Muscle of back (tissue), 3 donors: ENCODE measurements at regions not wholly inside any gene's neighbourhood (a gene's known extent, or its start where the extent isn't known, plus 50 kb on each side); places are given as distances from the start of the nearest gene placed in this dataset.

ENCODE experiments used
- DNase-seq, 3 donors: peaks; one replicate each; pipeline versions ENCODE4 v3.0.0 to v3.0.0-alpha.2; 2013

DNA sequence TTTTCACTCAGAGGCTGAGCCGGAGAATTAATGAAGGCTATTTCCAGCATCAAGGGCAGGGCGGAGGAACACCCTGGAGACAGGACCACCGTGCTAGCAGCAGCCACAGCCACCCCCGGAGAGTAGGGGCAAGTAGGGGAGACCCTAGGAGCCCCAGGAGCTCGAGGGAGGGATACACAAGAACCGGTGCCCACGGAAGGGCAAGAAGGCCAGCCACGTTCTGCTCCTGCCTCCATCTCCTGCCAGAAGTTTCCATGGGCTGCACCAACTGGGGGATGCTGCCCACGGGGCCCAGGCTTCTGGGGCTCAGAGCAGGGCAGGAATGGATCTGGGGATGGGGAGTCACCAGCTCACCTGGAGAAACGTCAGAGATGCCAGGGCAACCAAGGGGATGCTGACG is 626.8 kb downstream of the TBC1D22A start:
- no peak for DNase-seq

DNA sequence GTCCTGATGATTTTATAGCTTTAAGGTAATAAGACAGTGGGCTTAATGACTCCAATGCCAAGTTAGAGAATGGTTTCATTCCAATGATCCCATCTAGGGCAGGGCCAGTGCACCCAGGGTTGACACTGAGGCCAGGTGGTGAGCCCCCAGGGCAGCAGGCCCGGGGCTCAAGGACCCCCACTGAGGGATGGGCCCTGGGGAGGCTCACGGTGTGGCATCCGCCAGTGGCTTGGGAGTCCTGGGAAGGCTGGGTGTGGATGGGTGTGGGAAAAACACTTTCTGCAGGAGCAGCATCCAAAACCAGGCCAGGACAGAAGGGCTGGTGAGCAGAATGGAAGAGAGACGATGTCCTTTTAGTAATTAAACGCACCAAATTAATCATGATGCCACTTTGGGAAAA is 626.3 kb downstream of the TBC1D22A start:
- DNase-seq, result no peak

DNA sequence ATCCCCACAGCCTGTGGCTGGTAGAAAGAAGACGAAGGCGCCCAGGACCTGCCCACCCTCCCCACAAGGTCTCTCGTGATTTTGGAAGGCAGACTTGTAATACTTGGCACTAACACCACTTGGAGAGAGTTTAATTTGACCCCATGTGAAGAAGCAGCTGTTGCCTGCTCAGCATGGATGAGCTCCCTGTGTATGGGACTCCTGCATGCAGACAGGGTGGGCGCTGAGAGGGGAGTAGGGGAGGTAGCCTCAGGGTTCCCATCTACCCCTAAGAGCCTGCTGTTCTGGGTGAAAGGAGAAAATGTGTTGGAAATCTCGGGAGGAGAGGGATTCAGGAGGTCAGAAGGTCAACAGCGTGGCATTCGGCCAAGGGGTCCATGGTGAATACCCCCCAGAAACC is 625.9 kb downstream of the TBC1D22A start:
- DNase-seq, result no peak

DNA sequence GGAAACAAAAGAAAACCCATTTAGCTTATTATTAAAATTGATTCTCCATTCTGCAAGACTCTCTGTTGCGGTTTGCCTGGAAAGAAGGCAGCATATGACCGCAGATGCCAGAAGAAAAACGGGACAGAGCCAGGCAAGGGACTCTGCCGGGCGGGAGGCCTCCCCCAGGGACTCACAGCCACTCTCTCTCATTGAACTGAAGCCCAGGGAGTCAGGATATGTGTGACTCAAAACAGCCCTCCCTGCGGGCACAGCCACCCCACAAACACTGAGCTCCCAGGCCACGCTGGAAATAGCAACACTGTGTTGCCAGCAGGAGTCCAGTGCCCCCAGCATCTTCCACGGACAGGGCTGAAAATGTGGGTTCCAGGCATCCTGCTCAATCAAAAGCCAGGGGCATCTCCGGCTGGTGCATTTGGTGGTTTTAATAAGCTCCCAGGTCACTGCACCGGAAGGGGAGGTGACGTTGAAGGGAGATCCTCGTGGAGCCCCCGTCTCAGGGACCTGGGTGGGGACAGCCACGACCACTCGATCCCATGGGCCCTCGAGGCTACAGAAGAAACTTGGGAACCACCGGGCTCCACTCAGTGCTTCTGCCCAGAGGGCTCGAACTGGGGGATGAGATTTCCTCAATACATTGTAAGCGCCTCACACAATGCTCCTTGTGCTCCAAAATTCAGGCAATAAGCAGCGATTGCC is 624.5 kb downstream of the TBC1D22A start:
- no peak for DNase-seq

DNA sequence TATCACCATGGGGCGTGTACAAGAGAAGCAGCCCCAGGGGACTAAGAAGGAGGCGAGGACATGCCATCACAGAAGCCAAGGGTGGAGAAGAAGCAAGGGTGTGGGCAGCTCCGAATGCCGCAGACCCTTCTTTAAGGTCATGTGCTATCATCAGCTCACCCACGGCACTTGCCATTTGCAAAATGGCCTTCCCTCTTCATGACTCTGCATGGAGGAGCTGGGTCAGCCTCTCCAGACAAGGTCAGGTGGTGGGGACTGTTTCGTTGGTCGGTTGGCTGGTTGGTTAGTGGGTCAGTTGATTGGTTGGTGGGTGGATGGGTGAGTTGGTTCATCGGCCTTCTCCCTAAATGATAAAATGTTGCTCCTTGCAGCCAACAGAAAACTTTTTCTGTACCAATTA is 622.5 kb downstream of the TBC1D22A start:
- DNase-seq, result no peak

DNA sequence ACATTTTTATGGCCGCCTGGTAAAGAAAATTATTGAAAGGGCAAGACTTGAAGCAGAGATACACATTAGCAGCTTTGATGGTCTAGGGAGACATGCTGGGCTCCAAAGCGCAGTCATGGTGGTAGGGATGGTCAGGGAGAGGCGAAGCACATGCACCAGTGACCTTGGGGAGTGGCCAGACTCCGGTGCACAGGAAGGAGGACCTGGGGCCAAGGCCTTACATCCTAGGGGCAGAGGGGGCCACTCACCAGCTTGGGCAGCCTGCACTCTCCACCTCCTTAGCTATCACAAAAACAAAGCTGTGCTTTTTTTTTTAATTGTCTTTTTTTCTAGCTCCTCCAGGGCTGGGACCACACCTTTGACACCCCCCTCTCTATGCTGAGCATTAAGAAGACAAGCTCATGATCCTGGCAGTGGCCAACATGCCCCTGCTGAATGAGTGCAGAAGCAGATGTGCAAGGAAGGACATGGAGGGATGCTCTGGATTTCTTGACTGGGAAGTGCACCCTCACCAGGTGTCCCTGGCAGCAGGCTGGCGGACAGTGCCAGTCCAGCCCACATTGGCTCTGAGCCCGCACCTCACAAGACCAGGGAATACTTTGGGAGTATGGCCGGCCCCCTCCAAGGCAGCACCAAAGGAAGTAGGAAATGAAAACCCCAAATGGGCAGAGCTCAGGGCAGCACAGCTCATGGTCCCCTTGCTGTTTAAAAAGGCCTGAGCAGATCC is 619.9 kb downstream of the TBC1D22A start:
- DNase-seq, result no peak

DNA sequence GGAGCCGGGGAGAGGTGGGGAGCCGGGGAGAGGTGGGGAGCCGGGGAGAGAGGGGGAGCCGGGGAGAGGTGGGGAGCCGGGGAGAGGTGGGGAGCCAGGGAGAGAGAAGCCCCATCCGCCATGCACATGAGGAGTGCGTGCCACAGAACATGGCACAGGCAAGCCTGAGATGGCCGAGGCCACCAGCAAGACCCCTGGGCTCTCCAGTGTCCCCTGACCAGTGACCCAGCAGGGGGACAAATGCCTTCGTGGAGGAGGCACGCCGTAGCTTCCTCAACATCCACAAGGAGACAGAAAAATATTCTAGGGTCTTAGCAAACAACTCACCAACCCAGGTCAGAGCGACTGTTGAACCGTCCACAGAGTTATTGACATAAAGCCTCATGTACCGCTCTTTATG is 618.8 kb downstream of the TBC1D22A start:
- DNase-seq, result no peak

DNA sequence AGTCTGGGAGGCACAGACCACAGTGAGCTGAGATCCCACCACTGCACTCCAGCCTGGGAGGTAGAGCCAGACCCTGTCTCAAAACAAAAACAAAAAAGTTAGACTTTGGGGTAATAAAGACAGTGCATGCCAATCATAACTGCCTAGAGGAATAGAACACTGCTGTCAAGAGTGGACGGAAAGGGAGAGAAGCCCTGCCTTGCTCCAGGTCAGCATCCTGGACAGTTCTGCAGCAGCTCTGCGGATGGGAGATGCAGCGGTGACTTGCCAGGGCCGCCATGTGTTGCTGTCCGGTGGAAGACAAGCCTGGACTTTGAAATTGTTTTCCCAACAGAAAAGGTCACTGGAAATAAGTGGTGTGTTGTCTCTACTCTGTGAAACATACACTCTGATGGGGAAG is 618.2 kb downstream of the TBC1D22A start:
- no peak for DNase-seq

DNA sequence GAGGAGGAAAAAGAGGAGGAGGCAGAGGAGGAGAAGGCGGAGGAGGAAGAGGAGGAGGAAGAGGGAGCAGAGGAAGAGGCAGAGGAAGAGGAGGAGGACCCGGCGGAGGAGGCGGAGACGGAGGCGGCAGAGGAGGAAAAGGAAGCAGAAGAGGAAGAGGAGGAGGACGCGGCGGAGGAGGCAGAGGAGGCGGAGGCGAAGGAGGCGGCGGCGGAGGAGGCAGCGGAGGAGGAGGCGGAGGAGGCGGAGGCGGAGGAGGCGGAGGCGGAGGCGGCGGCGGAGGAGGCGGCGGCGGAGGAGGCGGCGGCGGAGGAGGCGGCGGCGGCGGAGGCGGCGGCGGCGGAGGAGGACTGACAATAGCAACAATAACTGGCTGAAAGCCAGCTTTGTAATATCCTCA is 616.6 kb downstream of the TBC1D22A start:
- DNase-seq, result no peak

DNA sequence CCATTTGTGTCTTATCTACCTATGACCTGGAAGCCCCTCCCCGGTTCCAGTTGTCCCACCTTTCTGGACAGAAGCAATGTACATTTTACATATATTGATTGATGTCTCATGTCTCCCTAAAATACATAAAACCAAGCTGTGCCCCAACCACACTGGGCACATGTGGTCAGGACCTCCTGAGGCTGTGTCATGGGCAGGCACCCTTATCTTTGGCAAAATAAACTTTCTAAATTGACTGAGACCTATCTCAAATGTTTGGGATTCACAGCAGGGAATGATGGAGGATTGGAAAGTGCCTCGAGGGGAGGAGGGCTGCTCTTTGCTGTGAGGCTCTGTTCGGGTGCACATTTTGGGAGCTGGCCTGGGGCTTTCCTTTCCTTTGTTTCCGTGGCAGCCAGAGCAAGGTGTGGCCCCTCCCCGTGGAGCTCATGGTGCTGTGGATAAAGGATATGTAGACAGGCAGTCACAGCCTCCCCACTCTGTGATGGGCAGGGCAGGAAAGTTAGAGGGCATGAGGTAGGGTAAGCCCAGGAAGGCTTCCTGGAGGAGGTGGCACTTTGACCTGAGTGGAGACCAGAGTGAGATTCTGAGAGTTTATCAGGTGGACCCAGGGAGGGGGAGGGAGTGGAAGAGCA is 615.6 kb downstream of the TBC1D22A start:
- no peak for DNase-seq

DNA sequence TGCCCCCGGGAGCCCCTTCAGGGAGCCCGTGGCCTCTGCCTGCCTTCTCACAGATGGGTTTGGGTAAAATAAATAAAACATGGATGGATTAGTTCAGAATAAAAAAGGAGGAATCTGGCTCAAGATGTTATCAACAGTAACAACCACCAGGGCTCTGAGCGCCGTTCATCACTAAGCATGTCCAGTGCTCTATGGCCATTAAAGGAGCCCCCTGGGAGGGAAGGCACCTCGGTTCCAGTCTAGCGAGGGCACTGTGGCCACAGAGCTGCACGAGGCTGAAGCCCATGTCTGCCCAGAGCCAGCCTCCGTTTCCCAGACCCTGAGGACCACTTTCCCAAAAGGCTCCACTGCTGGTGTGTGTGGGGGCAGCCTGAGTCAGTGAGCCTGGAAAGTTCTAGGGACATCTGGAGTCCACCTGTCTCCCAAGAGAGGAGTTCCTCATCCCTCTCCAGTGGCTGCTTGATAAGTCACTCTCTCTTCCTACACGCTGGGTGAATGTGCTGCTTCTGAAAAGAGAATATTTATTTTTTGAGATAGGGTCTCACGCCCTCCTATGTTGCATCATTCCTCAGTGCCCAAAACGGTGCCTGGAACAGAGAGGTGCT is 614.6 kb downstream of the TBC1D22A start:
- no peak for DNase-seq

DNA sequence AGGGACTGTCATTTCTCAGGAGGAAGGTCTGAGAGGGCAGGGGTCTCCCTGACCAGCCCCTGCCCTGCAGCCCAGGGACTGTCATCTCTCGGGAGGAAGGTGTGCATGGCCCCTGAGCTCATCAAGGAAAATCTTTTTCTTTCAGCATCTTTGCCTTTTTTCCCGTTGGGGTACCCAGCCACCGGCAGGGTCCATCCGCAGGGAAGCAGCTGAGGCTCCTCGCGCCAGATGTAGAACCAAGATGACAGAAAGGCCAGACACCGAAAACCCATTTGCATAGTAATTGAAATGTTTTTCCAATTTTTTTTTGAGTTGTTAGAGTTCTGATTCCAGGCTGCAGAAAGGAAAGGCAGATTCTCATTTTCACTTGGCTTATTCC is 613.9 kb downstream of the TBC1D22A start:
- DNase-seq, result no peak

DNA sequence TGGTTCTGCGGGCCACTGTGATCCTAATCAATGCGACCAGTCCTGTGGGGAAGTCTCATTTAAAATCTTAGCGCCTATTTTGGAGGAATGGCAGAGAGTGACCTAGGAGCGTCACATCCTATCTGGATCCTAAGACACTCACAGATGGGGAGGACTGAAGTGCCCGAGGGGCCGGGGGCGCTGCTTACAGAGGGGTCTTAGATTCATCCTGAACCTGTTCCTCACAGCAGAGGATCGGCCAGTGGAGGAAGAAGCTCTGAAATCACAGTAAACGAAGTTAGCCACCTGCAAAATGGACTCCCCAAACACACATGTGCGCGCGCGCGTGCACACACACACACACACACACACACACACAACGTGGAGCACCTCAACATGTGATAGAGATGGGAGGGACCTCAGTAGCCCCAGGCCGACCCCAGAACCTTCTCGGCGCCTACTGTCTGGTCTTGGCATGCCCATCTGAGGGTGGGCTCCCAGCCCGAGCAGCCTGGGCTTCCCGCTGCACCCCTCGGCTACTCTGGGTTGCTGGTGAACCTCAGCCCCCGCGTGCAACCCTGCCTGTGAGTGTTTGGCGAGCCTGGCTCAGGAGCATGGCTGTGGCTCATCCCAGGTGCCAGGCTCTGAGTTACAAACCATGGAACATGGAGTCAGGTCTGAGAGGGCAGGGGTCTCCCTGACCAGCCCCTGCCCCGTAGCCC is 613.3 kb downstream of the TBC1D22A start:
- DNase-seq, result no peak

DNA sequence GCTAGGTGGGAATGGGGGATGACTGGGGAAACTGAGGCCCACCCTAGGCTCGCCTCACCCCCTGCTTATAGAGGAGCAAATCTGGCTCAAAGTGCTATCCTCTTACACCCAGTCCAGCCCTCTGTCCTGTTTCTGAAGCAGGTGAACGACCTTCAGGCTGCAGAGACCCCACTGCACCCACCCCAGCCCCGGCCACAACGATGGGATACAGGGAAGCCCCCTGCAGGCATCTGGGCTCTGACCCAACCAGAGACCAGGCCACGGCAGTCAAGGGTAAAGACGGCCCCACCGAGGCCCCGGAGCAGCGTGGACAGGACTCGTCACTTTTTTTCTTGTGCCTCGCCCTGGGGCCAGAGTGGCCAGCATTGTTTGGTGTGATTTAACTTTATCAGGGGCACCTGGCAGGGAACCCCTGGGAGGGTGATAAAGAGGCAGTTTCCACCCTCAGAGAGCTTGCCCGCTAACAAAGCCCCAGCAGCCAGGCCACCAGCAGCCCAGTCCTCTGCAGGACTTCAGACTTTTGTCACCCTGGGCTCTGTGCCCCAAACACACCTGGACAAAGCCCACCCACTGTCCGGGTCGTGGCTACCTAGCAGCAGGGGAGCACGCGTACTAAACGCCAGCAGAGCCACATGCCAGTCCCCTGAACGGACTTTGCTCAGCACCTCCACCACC is 612.6 kb downstream of the TBC1D22A start:
- DNase-seq, result no peak

DNA sequence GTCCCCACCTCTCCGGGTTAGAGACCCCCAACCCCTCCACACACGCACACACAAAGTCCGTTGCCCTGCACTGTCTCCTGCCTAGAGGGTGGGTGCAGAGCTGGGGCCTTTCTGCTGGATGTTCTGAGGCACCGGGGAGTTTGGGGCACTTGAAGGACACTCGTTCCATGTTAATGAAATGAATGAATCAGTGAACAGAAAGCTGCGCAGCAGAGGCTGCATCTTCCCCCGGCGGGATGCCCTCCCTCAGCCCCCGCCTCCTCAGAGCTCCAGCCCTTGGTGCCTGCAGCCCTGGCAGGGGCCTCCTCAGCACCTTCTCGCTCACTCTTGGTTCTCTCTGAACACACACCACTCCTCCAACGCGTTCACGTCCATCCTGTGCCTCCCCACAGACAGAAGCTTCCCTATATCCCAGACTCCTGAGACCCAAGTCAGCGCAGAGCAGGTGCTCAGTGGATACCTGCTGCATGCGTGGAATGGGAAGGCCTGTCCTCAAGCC is 611.9 kb downstream of the TBC1D22A start:
- no peak for DNase-seq

DNA sequence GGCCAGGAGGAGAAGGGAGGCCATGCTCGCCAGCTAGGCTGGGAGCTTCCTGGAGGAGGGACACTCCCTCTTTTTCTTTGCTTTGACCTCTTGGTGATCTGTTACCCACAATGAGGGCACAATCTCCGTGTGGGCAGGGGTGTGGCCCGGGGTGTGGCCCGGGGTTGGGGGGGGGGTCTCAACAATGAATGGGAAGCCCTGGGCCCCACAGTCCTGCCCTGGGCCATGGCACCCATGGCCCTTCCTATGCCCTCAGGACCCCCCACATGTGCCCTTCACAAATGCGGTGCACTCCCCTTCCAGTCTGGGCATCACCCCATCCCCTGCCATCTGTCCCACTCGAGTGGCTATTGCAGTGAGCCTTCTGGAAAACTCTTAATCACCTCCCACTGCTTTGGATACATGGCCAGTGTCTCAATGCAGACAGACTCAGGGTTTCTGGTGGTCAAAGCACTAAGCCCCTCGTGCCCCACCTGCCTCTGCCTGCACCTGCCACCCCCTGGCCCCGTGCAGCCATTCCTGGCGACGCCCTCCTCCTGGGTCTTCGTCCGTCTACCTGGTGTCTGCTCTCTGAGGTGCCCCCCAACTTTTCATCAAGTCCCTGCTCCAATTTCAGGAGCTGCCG is 611.3 kb downstream of the TBC1D22A start:
- DNase-seq, result no peak

DNA sequence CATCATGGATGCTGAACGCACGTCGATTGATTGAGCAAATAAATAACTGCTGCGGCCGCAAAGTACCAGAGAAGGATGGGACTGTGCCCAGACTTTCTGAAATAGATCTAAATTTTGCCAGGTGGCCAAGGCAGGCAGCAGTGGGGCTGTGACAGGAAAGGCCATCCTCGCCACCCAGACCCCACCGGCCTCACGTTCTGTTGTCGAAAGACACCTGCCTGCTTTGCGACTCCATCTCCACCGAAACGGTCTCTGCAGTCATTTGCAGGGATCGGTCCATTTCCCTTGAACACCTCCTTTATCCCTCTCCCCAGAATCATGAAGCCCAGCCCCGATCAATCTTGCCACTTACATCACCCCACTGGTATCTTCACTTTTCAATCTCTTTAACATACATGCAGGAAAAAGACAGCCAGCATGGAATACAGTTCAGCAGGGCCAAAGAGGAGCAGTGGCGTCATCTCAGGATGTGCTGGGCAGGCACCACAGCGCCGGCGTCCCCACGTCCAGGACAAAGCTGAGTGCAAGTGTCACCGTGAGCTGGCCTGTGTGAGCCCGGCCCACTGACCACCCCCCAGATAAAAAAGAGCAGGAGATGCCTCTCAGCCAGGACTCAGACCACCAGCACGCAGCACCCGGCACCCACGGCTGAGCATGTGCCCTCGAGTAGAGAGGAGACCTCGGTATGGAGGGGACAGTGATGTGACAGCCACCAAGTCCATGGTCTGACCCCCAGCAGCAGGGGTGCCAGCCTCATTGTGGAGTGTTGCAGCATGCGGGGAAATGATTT is 610.3 kb downstream of the TBC1D22A start:
- no peak for DNase-seq

DNA sequence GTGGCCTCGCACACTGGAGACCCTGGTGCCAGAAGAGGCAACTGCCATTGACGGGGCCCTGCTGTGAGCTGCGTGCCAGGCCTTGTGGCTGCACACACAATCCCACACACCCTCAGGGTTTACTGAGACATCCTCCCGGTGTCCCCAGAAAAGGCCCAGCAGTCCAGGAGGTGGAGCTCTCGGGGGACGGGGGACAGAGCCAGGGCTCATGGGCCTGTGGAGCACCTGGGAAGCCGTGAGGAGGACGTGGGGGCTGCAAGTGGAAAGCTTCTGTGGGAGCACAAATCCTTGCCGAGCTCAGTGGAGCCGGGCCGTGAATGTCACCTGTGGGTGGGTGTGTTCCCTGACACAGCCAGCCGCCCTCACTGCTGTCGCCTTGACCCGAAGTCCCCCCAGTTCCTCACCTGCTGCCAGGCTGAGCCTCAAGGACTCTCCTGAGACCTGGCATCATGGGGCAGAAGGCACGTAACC is 609.7 kb downstream of the TBC1D22A start:
- DNase-seq, result no peak

DNA sequence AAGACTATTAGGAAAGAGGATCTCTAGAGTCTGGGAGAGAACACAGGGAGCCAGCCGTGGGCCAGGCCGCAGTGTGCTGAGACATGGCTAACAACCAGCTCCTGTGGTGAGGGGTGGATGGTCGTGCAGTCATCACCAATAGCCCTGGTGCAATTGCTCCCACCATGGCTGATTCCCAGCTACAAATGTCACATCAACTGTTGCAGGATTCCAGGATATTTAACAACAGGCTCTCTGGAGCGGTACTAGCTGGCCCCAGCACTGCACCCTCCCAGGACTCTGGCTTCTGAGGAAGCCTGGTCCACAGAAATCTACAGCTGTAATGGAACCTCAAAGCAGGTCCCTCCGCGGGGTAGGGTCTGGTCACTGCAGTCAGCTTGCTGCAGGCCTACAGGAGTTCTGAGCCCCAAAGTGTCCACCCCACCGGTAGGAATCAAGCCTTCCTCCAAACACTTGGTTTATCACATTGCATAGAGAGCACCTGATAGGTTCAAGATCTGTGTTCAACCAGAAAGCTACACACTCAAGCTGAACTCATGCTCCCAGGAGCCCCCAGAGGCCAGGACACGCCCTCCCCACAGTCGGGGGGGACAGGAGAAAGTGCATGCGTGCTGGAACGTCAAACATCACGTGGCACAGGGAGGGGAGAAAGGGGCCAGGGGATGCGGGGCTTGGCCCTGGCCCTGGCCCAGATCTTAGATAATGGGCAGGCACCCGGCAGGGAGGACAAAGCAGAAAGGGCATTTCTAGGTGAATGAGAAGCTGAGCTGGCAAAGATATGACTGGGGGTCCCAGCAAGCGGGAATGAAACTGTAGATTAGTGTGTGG is 609.0 kb downstream of the TBC1D22A start:
- no peak for DNase-seq
